NCI-H345 treated with DMSO at 0.1 percent for 48 hours (cell line): ENCODE measurements at regions not wholly inside any gene's neighbourhood (a gene's known extent, or its start where the extent isn't known, plus 50 kb on each side); places are given as distances from the start of the nearest gene placed in this dataset.

ENCODE experiments used
- DNase-seq: peaks from one replicate; lab custom pipeline; 2025; ENCODE audit not compliant: unreplicated experiment; lab: John Stamatoyannopoulos, UW

DNA sequence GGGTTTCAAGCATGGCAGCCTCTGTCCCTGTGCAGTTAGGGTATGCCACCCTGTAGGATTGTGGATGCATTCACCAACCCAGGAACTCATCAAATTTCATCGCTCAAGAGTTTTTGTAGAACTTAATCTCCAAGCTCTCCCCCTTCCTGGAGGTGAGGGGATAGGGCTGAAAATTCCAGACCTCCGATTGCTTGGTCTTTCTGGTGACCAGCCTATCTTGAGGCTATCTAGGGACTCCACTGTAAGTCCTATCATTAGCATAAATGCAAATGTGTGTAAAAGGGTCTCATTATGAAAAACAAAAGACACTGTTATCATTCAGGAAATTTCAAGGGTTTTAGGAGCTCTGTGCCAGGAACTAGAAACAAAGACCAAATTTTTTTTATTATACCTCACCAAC lies 244.0 kb downstream of the DUSP6 start:
- no peak for DNase-seq

DNA sequence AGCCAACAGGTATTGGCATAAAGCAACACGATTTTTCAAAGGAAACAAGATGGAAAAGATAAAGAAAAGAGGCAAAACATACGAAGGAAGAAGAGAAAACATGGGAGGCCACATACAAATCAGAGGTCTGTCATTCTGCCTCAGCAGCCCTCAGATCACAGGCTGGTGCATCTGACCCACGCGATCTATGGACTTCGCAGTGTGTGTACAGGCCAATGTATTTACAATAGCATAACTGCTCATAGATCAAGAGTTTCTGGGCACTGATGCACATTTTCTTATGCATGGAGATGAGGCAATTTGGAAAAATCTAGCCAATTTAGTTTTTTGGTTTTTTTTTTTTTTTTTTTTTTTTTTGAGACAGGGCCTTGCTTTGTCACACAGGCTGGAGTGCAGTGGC lies 245.4 kb downstream of the DUSP6 start:
- no peak for DNase-seq

DNA sequence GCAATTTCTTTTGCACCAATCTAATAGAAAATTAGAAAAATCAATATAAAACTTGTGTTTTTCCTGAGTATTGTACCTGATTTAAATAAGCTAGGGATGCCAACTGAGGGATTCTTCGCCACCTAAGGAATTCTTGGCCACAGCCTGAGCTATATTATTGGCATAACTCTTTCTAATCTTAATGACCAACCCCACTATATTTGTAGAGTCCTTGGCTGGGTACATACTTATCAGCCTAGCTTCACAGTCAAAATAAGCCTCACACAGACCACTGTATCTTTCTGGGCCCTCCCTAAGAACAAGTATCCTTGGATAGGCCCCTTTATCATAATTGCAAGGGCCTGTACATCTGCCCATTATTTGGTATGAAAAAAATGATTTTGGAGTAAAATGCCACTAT lies 247.1 kb downstream of the DUSP6 start:
- no peak for DNase-seq

DNA sequence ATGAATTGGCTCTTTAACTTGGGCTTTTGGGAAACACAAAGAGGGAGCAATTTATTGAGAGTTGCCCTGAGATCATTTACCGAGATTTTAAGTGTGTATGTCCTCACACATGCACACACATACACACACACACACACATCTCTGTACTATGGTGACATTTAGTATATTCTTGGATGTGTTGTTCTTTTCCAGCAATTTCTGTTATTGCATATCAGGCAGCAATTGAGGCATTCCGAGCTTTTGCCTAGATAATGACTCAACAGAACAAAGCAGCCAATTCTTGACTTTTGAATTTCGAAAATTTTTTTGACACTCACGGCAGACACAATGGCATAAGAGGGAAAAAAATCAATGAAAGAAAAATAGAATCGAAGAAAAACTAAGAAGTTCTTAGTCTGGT lies 248.5 kb downstream of the DUSP6 start:
- DNase-seq: no peak

DNA sequence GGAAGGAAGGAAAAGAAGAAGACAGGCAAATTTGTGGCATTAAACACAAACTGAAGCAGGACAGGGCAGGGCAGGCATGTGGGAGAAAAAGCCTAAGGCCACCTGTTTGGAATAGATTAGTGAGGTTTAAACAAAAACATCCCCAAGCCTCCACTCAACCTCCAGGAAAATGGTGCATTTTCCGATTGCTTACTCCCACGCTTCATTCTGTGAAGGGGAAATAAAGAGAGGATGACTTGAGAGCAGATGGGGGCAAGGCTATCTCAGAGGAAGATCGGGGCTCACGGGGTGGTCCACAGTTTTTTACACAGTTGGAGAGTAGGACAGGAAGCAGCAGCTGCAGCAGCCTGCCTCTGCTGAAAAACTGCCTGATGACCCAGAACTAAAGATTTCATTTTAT lies 250.9 kb downstream of the DUSP6 start:
- no peak for DNase-seq

DNA sequence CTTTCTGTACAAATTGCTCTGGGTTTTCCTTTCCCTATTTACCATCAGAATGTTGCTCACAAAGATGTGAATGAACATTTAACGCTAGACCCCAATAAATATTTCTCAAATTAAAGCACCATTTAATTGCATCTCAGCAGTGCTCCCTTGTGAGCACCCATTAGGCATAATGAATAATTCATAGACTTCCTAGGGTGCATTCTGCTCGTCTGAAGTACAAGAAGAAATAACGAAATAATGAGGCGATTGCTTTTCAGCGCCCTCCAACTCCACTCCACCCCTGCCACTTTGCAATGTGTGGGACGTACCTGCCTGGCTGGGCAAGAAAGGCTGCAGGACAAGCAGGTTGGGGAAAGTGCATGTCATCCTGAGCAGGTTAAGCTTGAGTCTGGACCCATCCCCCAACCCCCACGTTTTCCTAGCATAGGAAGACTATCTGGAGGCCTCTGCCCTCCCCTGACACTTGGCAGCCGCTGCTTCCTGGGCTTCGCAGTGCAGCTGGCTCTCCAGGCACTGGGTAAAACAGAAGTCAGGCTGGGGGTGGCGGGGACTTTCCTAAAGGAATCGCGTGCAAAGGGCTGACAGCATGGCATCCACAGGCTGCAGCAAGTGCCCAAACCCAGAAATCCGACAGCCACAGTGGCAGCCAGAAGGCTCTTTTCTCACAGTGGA lies 253.7 kb downstream of the DUSP6 start:
- DNase-seq: no peak

DNA sequence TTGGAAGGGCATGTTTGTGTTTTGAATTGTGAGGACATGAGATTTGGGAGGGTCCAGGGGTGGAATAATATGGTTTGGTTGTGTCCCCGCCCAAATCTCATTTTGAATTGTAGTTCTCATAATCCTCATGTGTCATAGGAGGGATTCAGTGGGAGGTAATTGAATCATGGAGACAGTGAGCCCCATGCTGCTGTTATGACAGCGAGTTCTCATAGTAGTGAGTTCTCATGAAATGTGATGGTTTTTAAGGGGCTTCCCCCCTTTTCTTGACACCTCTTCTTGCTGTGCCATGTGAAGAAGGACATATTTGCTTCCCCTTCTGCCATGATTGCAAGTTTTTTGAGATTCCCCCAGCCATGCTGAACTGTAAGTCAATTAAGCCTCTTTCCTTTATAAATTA lies 260.0 kb downstream of the DUSP6 start:
- no peak for DNase-seq

DNA sequence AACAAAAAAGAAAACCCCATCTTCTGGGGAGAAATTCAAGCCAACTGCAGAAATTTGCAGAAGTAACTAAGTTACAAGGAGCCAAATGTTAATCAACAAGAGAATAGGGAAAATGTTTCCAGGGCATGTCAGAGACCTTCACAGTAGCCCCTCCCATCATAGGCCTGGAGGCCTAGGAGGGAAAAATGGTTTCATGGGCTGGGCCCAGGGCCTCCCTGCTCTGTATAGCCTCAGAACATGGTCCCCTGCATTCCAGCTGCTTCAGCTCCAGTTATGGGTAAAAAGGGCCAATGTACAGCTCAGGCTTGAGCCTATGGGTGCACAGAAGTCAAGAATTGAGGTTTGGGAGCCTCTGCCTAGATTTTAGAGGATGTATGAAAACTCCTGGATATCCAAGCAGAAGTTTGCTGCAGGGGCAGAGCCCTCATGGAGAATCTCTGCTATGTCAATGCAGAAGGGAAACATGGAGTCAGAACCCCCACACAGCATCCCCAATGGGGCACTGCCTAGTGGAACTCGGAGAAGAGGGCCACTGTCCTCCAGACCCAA lies 260.9 kb downstream of the DUSP6 start:
- DNase-seq: no peak

DNA sequence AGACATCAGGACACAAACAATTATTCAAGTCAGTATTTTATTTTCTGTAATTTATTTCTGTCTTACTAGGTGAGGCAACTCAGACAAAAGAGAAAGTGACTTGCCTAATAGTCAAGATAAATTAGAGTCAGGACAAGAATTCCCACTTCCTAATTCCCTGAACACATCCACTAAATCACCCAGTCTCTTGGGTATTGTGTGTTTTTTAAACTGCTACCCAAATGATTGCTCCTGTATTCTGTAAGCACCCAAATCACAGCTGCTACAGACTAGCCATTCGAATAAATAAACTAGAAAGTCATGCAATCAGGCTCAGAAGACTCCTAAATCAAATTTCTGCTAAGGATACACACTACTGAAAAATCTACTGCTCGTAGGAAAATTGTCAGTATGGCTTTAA lies 263.0 kb downstream of the DUSP6 start:
- no peak for DNase-seq

DNA sequence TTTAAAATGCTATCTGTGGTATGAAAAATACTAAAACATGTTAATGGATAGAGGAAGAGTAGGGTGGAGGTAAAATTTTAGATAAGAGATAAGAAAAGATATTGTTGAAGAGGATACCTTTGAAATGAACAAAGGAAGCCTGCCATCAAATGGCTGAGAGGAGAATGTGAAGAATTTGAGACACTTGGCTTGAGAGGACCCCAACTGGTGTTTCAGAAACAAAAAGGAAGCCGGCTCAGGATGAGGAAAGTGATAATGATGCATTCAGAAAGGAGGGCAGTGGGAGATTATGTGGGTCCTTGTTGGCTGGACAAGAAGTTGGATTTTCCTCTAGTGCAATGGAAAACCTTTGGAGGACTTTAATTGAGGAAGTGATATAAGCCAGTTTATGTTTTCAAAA lies 264.4 kb downstream of the DUSP6 start:
- DNase-seq: no peak

DNA sequence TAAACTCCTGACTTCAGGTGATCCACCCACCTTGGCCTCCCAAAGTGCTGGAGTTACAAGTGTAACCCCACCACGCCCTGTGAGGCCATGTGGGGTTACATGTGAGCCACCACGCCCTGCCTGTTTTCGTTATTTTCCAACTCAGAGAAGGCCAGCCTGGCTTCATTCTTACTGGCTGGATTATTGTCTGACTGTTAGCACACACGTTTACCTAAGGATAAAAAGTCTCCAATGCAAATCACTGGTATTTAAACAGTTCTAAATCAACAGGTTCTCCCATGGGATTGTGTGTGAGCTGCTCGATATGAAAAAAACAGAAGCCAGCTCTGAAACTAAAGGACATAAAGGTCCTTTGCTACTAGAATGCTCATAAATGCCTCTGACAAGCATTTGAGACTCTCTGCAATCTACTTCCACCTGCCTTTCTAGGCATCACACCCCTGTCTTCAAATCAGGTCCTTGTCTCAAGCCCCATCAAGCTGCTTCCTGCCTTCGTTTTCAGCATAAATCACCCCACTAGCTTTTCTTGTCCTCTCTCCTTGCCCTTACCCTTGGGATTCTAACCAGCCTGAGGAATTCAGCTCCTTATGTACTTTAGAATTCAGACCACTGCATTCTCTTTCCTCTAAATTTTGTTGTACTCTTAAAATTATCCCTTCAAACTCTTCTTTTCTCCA lies 265.0 kb downstream of the DUSP6 start:
- DNase-seq: no peak

DNA sequence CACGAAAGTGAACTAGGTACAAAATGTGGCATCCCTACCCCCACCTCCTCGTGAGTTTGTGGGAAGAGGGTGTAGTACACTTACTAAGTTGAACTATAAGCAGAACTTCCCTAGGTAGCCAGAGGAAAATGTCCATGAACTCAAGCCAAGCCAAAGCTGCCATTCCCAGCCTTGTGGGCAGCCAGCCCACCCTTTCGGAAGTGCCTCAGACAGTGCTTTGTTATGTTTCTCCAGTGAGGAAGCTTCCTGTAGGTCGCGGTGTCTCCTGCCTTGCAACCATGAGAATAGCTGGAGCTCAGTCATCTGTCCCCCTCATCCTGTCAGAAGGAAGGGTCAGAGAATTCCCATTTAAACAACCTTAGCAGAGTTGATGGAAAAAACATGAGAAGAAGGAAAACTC lies 266.9 kb downstream of the DUSP6 start:
- no peak for DNase-seq

DNA sequence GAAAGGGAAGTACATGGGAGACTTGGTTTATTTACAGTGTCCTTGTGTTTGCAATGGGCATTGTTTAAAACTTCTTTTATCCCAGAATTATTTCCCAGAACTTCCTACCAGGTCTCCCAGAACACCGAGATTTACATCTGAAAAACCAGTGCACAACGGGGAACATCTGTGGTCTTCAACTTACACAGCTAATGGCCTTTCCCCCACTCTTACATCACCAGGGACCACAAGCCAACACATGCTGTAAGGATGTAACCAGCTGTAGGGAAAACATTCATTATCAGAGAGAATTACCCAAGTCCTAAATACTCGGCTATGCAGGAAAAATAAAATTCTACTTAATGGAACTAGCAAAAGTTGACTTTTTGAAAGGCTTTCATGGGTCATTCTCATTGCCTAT lies 267.6 kb downstream of the DUSP6 start:
- no peak for DNase-seq

DNA sequence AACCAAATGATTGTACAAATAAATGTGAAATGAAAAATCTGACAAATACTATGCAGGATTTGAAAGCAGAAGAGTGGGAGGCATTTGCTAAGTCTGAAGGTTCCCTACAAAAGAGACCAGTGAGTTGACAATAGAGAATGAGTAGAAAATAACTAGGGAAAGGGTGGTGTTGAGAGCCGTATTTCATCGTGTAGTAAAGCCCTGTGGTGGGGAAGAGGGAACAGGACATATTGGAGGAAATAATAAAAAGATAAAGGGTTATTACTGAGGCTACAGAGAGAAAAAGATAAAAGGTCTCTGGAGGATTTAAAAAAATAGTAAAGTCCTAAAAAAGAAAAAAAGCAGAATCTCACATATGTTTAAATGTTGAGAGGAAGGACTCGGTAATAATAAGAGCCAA lies 268.8 kb downstream of the DUSP6 start:
- DNase-seq: no peak

DNA sequence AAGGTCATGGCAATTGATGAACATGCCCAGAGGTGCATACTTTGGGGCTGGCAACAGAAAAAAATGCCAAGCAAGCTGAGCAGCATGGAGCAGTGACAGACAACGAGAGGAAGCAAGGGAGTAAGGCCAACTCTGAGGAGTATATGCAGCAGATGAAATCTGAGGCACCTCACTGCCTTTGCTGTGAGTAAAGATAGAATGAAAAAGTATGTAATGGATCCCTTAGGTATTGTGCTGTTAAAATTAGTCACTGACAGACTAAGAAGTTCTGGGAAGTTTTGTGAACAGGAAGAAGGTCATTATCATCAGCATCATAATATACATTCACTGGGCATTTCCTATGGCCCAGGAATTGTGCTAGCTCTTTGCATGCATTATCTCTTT lies 269.9 kb downstream of the DUSP6 start:
- no peak for DNase-seq

DNA sequence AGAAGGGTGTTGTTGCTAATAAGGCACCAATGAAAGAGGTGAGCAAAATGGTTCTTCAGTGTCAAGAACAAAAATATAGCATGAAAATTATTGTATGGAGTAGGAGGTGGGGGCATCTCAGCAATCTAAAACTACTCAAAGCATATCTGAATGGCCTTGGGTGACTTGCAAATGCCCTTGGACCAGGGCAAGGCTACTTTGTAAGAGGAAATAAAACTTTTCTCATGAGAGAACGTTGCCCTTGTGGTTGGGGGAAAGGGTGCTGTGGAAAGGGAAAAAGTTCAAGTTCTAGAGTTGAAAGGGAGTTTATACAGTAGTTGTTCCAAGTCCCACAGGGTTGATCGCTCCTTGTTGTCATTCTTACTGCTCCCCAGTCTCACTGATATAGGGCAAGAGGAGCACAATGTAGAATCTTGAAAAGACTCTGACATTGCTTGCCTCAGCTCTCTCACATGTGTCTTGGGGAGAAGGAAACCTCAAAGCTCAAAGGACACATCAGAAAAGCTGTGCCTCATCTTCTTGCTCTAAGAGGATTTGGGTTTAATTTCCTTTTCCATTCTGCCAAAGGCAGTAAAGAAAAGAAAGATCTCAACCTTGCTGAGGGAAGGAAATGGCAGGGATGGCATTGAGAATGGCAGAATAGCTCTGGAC lies 270.5 kb downstream of the DUSP6 start:
- DNase-seq: no peak

DNA sequence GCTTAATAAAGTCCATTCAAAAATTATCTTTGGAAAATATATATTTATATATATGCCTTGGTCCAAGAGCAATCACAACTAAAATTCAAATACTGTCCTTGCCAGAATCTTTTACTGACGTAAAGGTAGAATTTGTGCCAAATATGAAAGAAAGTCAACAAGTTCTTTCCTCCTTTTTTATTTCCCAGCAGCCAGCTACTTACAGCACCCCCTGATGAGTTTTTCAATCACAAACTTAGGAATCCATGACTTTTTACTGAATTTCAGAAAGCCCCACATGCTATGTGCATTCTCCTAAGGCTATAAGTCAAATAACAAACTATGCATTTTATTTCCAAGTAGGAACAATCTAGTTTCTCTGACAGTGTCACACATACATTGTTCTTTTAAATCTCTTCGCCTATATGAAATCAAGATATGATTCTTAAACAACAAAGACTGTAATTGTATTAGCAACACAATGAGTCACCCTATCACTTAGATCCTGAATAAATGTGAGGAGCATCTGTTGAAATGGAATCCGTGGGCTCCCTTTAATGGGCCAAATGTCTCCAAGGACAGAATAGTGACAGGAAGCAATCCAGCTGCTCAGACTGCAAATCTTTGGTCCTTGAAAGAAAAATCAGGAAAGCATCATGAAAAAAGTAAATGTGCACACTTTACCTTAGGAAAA lies 271.4 kb downstream of the DUSP6 start:
- no peak for DNase-seq

DNA sequence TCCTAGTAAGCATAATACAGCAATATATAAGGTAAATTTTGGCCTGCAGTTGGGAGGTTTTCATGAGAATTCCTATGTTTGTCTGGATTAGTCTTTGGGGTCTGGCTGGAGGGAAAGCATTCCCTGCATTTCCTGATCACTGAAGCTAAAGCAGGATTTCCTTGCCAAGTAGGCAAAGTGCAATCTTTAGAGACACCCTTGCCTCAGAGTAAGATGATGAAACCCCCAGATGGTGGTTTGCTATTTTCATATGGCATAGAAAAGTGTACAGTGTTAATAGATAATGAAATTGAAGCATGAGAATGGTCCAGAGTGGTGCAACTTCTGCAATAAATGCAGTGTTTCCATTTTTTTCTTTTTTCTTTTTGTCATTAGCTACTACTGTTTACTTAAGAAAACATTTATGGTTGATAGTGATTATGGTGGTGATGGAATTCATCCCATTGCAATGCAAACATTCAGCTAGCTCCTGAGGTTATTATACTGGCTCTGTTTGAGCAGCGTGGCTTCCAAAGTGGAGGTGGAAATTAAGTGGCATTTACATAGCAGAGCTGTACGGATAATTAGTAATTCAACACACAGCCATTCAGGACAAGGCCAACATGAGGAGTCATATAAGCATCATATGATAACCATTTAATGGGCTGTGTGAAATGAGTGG lies 276.3 kb downstream of the DUSP6 start:
- DNase-seq: no peak

DNA sequence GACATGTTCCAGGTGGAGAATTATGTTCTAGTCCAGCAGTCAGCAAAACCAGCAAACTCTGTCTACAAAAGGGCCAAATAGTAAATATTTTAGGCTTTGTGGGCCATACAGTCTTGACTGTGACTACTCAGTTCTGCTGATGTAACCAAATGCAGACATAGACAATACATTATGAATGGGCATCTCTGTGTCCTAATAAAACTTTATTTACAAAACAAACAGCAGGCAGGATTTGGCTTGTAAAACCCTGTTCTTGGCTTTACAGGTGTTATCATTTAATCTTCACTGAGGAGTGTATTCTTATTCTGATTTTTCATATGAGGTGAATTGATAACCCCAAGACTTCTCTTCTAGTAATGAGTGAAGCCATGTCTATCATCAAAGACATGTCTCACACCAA lies 278.6 kb downstream of the DUSP6 start:
- no peak for DNase-seq

DNA sequence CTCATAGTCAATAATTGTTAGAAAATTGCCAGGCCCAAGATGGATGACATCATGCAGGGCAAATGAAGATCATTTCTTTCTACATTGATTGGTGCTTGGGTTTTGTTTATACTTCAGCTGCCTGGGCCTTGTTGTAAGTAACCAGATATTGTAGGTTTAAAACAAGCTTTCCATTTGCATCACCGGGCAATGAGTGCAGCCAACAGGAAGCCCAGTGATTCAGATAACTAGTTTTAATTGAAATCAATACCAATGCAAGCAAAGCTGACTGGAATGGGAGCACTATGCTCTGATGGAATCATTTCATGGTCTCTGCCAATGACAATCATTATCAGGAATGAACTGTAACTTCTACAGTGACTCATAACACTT lies 279.3 kb downstream of the DUSP6 start:
- no peak for DNase-seq

DNA sequence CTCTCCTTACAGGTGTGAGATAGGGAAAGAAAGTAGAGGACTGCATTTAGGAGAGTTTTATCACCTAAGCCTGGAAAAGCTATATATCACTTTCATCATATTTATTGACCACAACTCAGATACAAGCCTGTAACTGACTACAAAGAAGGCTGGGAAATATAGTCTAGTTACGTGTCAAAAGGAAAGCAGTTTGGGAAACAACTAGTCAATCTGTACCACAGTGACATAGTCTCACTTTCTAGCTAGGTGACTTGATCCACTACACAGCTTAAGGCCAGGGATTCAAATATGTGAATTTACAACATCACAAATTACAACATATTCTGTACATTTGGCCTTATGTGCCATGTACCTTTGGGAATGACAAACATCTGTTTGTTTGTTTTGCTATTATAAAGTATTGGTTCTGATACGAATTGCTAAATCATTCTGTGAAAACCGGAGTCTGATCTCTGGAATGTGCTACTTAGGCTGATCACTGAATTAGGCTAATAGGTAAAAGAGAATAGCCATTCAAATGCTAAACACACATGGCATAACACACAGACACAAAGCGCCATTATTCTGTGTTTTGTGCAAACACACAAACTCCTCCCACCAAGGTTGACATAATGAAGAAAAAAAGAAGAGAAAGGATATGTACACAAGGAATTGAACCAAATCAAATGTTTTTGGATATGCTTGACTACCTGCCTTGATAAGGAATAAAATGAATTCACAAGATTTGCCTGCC lies 279.8 kb downstream of the DUSP6 start:
- DNase-seq: no peak
